GM04504 (cell line): ENCODE measurements at regions not wholly inside any gene's neighbourhood (a gene's known extent, or its start where the extent isn't known, plus 50 kb on each side); places are given as distances from the start of the nearest gene placed in this dataset.
A peak's percentile ranks its signal among the peaks of the same experiment; 100 is the strongest.

Experiments
- DNase-seq: peaks from one replicate; pipeline ENCODE4 v3.0.0-alpha.2; 2012; ENCODE audit warnings: low read depth

DNA sequence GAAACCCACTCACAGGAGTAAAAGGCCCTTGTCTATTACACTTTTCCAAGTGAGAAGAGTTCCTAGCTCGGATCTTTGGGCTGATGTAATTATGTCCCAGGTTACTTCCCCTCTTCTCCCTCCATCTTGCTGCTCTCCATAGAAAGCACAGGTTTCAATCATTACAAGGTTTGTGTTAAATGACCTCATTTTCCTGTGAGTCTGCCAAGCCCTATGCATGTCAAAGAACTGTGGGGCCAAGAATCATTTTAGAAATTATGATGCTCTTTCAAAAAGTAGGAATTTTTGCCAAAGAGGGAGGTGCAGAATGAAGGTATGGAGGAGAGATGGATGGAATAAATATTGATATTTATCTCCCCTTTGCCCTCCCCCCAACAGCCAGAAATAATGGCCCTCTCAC, 129.3 kb upstream of the TPM1 start:
- no peak for DNase-seq

DNA sequence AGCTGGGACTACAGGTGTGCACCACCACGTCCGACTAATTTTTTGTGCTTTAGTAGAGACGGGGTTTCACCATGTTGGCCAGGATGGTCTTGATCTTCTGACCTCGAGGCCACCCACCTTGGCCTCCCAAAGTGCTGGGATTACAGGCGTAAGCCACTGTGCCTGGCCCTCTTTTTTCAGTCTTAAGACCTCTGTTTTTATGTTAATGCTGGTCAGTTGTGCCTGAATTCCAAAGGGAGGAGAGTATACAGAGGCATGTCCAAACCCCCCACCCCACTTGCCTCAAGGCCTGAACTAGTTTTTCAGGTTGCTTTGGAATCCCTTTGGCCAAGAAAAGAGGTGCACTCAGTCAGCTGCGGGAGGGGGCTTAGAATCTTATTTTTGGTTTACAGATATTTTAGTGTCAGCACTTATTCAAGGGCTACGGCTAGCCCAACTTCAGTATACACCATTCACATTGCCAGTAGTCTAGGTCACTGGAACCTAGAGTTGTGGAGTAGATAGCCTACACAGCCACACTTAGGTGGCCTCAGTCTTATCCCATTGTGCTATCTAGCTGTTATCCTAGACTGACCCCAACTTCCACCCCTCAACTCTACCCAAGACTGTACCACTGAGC, 128.0 kb upstream of the TPM1 start:
- DNase-seq = no peak

DNA sequence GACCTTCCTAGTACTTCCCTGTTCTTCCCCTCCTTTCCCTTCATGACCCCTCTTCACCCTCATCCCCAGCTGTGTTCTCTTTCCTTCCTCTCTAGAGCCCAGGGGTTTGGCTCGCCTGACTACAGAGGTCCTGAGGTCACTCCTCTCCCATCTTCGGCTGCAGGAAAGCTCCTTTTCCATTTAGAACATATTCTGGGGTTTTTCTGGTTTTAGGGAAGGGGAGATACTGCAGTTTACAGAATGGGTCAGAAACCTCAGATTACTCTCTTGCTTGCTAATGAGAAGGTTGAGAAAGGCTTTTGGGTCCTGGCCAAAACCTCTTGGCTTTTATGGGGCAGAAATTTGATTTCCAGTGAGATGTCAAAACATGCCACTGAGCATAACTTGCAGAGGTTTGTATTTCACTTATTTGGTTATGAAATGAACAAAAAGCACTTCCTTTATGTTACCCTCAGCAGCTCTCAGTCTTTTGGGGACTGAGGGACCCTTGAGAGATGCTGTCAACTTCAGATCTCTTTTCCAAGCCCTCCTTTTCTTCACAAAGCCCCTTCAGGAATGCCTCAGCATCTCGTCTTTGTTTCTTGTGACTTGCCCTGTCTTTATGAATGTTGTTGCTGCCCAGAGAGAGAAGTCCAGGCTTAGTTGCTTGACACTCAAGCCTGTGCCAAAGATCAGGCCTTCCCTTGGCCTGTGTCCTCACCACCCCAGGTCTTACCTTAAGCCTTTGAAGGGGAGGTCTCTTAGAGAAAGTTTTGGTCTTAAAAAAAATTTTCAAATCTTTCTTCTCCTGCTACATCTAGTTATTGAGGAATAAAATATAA, 121.7 kb upstream of the TPM1 start:
- DNase-seq = peak; percentile 68

DNA sequence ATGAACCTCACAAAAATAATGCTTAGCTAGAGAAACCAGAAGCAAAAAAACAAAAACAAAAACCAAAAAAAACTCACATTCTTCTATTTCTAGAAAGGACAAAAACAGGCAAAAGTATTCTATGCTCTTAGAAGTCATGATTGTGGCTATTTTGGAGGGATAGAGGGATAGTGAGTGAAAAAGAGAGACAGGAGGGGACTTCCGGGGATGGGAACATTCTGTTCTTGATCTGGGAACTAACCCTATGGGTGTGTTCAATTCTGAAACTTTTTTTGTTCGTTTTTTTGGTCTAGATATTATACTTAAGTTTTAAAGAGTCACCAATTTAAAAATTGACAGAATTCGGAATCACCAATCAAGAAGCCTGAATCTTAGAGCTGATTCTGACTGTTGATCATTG, 120.0 kb upstream of the TPM1 start:
- DNase-seq = no peak

DNA sequence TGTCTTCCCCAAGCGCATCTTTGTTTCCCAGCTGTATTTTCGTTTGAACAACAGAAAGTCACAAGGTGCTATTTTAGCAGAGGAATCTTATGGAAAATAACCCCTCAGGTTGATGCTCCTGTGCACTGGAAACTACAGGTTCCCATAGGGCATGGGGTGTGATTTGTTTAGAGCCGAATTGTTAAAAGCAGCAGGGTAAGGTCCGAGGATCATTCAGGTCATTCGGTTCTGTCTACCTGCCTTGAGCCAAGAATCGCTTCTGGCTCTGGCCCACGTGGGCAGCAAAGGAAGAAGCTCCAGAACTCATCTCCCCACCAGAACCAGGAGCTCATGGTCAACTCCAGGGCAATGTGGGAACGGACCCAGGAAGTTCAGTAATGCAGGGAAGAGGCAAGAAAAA, 116.7 kb upstream of the TPM1 start:
- DNase-seq = no peak

DNA sequence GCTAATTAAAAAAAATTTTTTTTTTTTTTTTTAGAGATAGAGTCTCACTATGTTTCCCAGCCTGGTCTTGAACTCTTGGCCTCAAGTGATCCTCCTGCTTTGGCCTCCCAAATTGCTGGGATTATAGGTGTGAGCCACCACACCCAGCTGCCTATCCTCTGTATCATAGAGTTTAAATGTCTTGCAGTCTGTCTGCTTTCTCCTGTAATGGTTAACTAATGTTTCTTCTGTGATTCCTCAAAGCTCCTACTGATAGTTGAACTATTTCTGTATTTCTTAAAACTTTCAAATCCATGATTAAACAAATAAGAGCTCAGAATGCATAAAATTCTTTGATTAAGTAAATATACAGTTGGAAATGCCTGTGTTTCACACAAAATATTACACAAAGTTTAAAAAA, 115.4 kb upstream of the TPM1 start:
- DNase-seq = no peak

DNA sequence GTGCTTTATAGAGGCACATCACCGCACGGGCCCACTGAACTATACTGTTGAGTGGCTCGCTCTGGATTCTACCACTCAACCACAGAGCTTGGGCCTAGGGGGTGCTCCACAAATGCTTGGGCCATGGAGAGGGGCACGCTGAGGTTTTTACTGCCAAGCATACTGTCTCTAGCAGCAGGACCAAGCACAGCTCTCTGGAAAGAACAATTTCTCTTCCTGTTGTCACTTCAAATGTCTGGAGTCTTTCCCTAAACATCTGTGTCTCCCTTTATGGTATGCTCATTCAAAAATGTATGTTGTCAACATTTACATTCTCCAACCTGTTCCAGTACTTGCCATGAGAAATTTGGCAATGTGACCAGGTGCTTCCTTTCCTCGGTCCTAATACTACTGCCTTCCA, 114.7 kb upstream of the TPM1 start:
- no peak for DNase-seq

DNA sequence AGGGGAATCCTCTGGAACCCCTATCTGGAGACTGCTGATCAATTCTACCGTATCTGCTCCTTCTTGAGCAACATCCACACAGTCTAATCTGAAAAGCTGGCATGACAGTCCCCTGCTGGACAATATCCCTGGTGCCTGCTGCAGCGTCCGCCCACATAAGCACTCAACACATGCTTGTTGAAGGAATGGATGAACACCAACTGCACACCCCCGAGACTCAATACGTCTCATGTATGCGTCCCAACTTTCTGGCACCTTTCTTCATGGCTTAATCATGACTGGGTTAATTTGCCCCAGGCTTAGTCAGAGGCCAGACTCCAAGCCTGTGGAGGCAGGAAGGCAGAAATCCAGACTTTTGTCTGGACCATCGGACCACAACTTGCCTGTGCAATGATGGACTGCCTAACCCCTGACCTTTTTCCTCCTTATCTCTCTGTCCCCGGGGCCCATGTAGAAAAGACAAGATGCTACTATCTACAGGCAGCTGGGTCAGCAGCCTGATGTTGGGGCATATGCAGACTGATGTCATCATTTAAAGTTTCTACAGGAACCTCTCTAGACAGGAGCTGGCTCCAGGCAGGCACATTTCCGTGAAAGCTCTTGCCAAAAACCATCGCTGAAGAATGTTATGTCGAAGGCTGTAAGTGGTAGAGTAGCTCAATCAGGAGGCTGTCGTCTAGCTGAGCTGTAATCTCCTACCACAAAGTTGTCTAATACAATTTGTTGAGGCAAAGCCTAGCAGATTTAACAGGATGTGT, 114.1 kb upstream of the TPM1 start:
- DNase-seq = peak; percentile 82

DNA sequence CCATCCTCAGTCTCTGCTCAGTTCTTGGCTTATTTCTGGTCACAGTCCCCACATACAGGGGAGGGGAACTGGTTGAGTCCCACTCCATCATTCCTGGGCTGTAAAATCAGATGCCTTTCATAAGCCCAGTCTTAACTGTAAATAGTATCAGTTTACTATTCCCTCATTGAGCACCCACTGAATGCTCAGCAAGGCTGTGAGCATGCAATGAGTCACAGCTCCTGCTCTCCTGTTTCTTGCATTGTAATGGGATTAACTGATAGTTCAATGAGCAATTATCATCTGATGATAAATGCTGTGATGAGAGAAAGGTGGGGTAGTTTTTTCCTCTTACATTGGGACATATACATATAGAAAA, 113.6 kb upstream of the TPM1 start:
- DNase-seq = no peak

DNA sequence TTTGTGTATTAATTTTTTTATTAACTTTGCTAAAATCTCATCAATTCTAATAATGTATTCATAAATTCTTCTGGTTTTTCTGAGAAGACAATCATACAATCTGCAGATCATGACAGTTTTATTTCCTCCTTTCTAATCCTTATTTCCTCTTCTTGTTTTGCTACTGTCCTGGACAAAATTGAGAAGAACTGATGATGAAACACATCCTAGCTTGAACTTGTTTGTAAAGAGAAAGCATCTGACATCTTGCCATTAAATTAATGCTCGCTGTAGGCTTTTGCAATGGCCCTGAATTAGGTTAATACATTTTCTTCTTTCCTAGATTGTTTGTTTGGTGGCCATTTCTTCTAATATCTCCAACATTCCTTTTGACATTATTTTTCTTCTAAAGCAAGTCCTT, 110.9 kb upstream of the TPM1 start:
- DNase-seq = no peak

DNA sequence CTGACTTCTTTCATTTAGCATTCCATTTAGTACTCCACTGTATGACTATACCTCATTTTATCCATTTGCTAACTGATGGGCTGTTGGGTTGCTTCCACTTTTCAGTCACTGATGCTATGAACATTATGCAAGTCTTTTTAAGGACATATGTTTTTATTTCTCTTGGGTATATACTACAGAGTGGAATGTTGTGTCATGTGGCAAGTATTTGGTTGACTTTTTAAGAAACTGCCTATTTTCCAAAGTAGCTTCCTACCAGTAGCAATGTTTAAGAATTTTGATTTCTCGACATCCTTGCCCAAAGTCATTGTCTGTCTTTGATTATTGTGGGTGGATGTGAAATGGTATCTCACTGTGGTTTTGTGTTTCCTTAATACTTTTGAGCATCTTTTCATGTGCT, 110.1 kb upstream of the TPM1 start:
- peak; percentile 90 for DNase-seq

DNA sequence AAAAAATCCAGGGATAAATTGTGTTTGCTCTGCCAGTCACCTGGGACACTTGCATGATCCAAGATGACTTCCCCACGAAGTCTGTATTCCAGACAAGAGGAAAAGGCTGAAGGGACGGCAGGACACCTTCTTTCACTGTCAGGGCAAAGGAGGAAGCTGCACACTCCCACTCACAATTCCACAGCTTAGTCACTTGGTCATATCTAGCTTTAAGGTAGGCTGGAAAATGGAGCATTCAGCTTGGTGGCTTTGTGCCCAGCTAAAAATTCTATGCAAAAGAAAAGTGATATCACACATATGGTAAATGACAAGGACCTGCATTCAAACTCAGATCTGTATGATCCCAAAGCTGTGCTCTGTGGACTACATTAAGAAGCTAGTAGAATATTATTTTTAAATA, 109.2 kb upstream of the TPM1 start:
- no peak for DNase-seq

DNA sequence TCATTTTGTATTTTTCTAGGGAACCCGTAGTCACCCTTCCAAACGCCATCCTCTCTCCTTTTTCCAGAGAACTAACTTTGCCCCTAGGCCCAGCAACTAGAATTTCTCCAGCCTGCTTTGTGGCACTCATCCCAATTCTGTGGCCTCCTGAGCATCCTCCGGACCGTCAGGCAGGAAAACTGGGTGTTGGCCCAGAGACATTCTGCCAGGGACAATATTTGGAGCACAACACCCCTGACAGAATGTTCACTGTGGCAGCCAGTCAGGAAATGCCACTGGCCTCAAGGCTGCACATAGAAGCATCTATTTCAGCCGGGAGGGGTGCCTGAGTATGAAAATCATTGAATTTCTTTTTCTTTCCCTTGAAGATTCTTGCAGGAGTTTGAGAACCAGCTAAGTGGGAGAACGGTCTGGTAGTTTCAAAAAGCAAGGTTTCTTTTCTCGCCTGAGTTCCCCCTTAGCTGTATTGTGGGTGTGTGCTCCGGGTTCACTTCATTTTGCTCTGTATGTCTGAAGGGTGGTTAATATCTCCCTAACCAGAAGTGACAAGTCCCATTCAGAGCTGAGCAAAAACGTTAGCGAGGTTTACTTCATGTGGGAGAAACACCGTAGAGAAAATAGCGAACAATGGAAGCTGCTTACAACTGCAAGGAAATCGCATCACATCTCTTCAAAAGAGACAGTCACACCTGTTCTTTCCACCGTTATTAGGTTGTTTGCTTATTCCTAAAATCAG, 108.1 kb upstream of the TPM1 start:
- DNase-seq = no peak

DNA sequence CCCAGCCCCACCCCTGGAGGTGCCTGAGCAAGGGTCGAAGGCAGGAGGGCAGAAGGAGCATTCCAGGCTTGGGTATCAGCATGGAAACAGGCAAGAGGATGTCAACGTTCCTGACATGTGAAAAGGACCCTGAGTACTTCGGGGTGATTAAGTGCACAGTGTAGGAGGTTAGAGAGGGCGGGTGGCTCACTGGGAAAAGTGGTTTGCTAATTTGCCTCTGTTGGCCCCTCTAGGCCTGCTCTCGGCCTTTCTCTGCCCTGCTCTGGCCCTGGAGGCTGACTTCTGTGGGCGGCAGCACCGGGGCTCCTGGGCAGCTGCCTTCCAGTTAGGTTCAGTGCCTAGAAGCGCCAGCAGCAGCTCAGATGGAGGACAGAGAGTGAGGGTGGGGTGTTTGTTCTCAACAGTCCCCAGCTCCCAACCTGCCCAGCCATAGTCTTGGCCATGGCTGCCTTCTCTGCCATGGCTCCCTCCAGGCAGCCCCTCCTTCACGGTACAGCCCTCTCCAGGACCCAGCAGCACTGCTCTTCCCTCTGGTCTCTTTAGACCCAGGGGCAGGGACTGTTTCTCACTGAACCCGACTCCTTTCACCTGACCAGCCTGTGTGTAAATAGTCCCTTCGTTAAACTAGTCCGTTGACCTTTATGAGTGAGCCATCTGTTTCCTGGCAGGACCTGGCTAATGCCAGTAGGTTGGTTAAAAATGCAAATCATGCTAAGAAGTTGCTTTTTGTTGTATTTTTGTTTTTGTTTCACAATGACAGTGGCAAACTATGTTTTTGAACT, 107.1 kb upstream of the TPM1 start:
- DNase-seq = no peak

DNA sequence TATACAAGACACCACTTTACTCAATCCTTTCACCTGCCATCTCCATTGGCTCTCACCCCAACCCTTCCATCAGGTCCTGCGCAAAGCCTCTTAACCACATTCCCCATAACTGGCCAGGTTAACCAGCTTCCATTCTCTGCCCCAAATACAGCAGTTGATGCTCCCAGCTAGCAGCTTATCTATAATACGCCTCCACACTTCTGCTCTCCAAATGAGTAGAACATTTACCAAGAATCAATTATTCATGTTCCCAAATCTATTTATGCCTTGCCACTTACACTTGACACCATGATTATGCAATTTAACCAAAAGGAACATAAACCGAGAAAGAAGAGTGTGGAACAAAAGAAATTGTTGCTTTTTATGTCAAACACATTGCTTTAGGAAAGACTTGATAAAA, 103.7 kb upstream of the TPM1 start:
- no peak for DNase-seq

DNA sequence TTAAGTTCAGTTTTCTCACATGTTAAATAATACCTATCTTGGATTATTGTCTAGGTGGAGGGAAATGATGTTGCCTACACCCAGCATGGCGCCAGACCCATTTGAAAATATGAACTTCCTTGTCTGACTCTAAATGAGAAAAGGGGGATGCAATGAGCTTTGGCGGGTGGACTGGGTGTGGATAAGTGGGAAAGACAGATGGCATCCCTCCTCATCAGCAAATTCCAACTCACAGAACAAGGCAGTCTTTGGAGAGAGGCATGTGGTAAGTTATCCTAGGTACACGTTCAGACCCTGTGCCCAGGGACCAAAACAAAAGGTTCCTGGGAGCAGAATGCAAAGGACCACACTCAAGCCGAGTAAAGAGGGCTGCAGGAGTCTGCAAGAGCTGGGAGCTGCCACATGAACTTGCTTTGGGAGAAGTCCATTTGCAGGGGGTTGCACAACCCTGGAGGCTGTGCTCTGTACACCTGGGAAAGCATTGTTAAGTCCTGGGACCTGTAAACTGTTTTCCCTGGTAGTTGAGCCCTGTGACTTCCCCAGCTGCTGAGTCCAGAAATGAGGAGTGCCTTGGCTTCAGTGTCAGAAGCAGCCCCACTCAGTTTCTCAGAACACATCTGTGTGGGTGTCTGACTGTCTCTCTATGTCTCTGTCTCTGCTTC, 102.3 kb upstream of the TPM1 start:
- no peak for DNase-seq

DNA sequence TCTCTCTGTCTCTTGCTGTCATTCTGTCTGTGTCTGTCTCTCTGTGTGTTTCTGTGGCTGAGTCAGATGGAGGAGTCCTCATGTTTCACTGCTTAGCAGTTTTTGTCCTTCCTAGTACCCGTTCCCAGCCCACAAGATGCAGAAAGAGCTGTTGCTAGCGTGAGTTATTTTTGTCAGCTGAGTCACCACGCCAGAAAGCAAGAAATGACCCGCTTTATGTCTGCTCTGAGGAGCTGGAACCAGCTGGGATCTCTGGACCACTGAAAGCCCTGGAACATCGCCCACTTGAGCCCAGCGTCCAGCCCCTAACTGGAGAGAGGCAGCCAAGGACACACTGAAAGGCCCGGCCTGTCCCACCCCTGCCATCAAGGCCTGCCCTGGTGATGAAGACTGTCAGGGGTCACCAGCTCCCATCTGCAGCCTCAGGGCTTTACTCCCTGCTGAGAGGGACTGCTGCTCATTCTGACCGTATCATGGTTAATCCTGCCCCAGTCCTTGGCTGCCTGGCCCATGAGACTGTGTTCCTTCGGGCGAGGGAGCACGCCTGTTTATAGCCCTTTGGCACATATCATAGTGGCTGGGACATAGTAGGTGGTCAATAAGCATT, 101.7 kb upstream of the TPM1 start:
- peak; percentile 97 for DNase-seq

DNA sequence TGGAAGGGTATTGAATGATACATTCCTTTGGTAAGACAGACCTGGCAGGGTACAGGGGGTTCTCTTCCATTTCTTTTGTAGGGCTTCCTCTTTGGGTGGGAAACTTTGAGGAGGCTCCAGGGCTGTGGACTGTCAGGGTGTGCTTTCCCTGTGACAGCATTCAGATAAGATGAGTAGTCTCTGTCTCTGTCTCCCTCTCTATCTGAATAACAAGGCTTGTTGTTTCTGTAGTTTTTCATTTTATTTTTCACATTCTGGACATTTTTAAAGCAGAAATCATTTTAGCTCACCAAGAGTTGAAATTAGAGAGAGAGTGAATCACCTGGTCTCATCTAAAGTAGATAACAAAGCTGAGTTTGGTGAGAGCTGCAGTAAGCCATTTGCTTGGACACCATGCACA, 100.8 kb upstream of the TPM1 start:
- no peak for DNase-seq

DNA sequence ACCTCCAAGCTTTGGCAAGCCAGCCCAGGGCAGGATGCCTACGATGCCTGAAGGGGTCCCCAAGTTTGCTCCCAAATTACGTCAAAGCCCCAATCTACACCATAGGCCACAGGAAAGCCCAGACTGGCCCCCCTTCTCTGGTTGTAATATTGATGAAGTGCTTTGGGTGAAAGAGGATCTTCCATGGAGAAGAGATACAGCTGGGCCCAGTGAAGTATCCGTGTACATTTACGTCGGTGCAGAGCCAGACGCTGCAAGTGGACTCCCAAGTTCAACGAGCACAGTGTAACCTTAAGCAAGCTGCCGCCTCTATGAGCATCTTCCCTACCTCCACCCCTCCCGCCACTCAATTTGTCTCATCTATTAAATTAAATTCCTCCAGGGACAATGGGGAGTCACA, 100.1 kb upstream of the TPM1 start:
- DNase-seq = no peak

DNA sequence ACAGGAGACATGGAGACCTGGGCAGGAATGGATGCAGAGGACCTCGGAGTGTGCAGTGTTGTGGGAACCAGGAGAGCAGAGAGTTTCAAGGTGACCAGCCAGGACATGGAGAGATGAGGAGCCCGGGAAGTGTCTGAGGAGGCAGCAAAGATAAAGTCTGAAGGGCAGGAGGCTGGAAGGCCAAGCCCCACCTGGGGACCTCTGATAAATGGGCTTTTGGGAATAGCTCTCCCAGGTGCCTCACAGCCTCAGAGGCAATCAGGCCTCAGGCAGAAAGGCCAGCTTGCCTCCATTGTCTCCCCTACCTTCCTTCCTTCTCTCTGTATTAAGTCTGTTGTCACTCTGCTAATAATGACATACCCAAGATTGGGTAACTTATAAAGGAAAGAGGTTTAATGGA, 97.5 kb upstream of the TPM1 start:
- no peak for DNase-seq

DNA sequence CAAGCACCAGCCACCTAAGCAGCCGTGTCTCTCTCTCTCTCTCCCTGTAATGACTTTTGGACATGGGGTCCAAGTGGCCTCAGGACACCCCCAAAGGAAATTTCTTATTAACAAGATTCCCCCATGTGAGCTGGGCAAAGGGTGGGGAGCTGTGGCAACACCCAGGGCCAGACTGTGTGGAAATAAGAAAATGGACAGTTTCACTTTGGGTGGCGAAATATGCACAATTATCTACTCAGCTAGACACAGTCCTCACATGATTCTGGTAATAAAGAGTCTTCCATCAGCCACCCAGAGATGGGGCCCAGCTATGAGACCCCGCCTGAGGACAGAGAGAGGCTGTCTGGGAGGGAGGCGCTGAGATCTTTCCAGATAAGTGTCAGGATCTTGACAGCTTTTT, 96.8 kb upstream of the TPM1 start:
- no peak for DNase-seq
